ENCODE measurements at regions not wholly inside any gene's neighbourhood (a gene's known extent, or its start where the extent isn't known, plus 50 kb on each side); places are given as distances from the start of the nearest gene placed in this dataset.

- TF ChIP-seq RAD51 (IDR thresholded peaks at IDR 0.05; ENCODE audit: borderline replicate concordance, low read depth) (no peak), ZNF3 (CRISPR knock-in tag; IDR thresholded peaks at IDR 0.05) (no peak), ZNF134 (CRISPR knock-in tag; conservative IDR thresholded peaks at IDR 0.05) (no peak)
Observed at GRCh38 chr10:113438652-113439051, 114.2 kb upstream of the HABP2 start (continued).

GRCh38 chr10:113441220-113441619 lies 111.6 kb upstream of the HABP2 start:
- 0% methylated on average over 5 of the region's 6 CpGs for WGBS (ENCODE audit: insufficient coverage, low coverage, missing lambda C conversion rate)
- Histone ChIP-seq H3K4me1 (replicated peaks in 1 of 2; ENCODE audit: control insufficient read depth in 2 of 2, insufficient read depth in 2 of 2, low read length in 2 of 2) (no peaks in the 10 kb centered on the region), H3K4me2 (ENCODE audit: insufficient read depth, low read length) (no peak overlapping the region), H4K20me1 (replicated peaks; ENCODE audit: control insufficient read depth, insufficient read depth, low read length) (no peaks in the 10 kb centered on the region), H3K27me3 (ENCODE audit: control insufficient read depth in 2 of 2, insufficient read depth in 2 of 2, low read length in 2 of 2) (peaks cover 0 to 10% of the 10 kb centered on the region in 2 experiments; a peak in 1 of 5 replicates), H3K9me1 (ENCODE audit: control insufficient read depth, insufficient read depth, low read length) (no peaks in the 10 kb centered on the region), H2AFZ (ENCODE audit: low read depth, low read length) (no peak overlapping the region), H3K36me3 (ENCODE audit: control insufficient read depth, insufficient read depth, low read length) (no peaks in the 10 kb centered on the region), H3K79me2 (ENCODE audit: control insufficient read depth, insufficient read depth, low read length) (no peaks in the 10 kb centered on the region), H3K9me3 (replicated peaks; ENCODE audit: control insufficient read depth, insufficient read depth, low read depth, low read length) (no peaks in the 10 kb centered on the region), H3K27ac (ENCODE audit: extremely low read depth, low read depth, low read length) (no peak overlapping the region), H3K9ac (ENCODE audit: insufficient read depth in 1 of 2, low read depth in 2 of 2, low read length in 2 of 2) (no peak overlapping the region), H3K4me3 (no peak overlapping the region)
- POLR2A ChIA-PET: no interaction called here
- intact Hi-C loops (cut with micrococcal nuclease): no loop called here
- TF ChIP-seq ZNF695 (CRISPR knock-in tag; IDR thresholded peaks at IDR 0.05) (no peak), CHD4 (IDR thresholded peaks at IDR 0.05; ENCODE audit: insufficient read depth, insufficient replicate concordance, low read depth, low read length, poor library complexity, severe bottlenecking) (no peak), ZNF253 (CRISPR knock-in tag; conservative IDR thresholded peaks at IDR 0.05) (no peak), ZNF644 (tag; IDR thresholded peaks at IDR 0.05; ENCODE audit: low read depth) (no peak), NFXL1 (CRISPR knock-in tag; IDR thresholded peaks at IDR 0.05) (no peak), CBX8 (IDR thresholded peaks at IDR 0.05; ENCODE audit: borderline replicate concordance, extremely low read depth, low read depth, low read length, poor library complexity, severe bottlenecking) (no peak), RBM14 (IDR thresholded peaks at IDR 0.05; ENCODE audit: borderline replicate concordance, insufficient read depth, low read depth, low read length) (no peak), ZBED1 (IDR thresholded peaks at IDR 0.05) (no peak), KLF6 (CRISPR knock-in tag; IDR thresholded peaks at IDR 0.05; ENCODE audit: borderline replicate concordance) (no peak), BRF2 (IDR thresholded peaks at IDR 0.05; ENCODE audit: borderline replicate concordance, insufficient read depth, insufficient read length) (no peak), ZNF212 (CRISPR knock-in tag; IDR thresholded peaks at IDR 0.05) (no peak), ZNF431 (CRISPR knock-in tag; IDR thresholded peaks at IDR 0.05) (no peak), ETS2 (tag; IDR thresholded peaks at IDR 0.05; ENCODE audit: borderline replicate concordance, poor library complexity, severe bottlenecking) (no peak), MEF2A (IDR thresholded peaks at IDR 0.05; ENCODE audit: control insufficient read depth, low read depth, low read length) (no peak), KAT2B (IDR thresholded peaks at IDR 0.05; ENCODE audit: low read depth, low read length) (no peak), NUFIP1 (IDR thresholded peaks at IDR 0.05; ENCODE audit: partially characterized antibody) (no peak), RNF219 (CRISPR knock-in tag; IDR thresholded peaks at IDR 0.05) (no peak)
- no peak for FAIRE-seq
- BruUV-seq (replicated peaks): no TSS peak
- in situ Hi-C loops (cut with MboI): no loop called here
- CTCF ChIA-PET (ENCODE audit: low intra/inter-chr PET ratio): no interaction called here
- no peak for DNase-seq (ENCODE audit: extremely low read depth in 1 of 4, low spot score in 3 of 4)
- no peak for ATAC-seq

Data from K562 (cell line).